GM23338 (cell line): ENCODE measurements at regions not wholly inside any gene's neighbourhood (a gene's known extent, or its start where the extent isn't known, plus 50 kb on each side); places are given as distances from the start of the nearest gene placed in this dataset.

Source experiments
- CREB1 ChIP-seq: fragments of 250-450 bp; sonication (Bioruptor Pico); IDR thresholded peaks from 2 replicates; pipeline ENCODE4 v1.5.0; 2020; ENCODE audit warnings: low read depth, mild to moderate bottlenecking, moderate library complexity
- CTCF ChIP-seq, 2 experiments: fragments of 200-600 bp in 1 of 2; sonication (generic) in 1 of 2; conservative IDR thresholded peaks; 2 replicates each; pipeline versions ENCODE4 v1.5.1 to v1.6.1; 2016 to 2017; ENCODE audit warnings: antibody characterized with exemption in 2 of 2, low read depth in 2 of 2, mild to moderate bottlenecking in 2 of 2, moderate library complexity in 1 of 2
- ETS1 ChIP-seq: IDR thresholded peaks from 2 replicates; pipeline ENCODE4 v1.6.1; 2016; ENCODE audit warnings: antibody characterized with exemption
- EZH2 ChIP-seq: fragments of 200-600 bp; sonication (generic); IDR thresholded peaks from one replicate; pipeline ENCODE4 v1.8.0; 2017; ENCODE audit warnings: antibody characterized with exemption, mild to moderate bottlenecking, low read depth; ENCODE audit not compliant: unreplicated experiment
- EZH2phosphoT487 ChIP-seq: fragments of 200-600 bp; sonication (generic); IDR thresholded peaks from one replicate; pipeline ENCODE4 v1.8.1; 2018; ENCODE audit warnings: antibody characterized with exemption; ENCODE audit not compliant: unreplicated experiment
- JUNB ChIP-seq: IDR thresholded peaks from one replicate; pipeline ENCODE4 v1.6.1; 2016; ENCODE audit warnings: antibody characterized with exemption; ENCODE audit not compliant: unreplicated experiment
- POLR2AphosphoS5 ChIP-seq: IDR thresholded peaks from 2 replicates; pipeline ENCODE4 v1.6.1; 2016; ENCODE audit warnings: antibody characterized with exemption, low read depth
- REST ChIP-seq: IDR thresholded peaks from one replicate; pipeline ENCODE4 v1.6.1; 2018; ENCODE audit warnings: antibody characterized with exemption; ENCODE audit not compliant: unreplicated experiment
- STAT1 ChIP-seq: IDR thresholded peaks from one replicate; pipeline ENCODE4 v1.6.1; 2016; ENCODE audit warnings: antibody characterized with exemption; ENCODE audit not compliant: unreplicated experiment
- ZNF114 ChIP-seq: fragments of 250-450 bp; sonication (Bioruptor Pico); IDR thresholded peaks from 2 replicates; pipeline ENCODE4 v1.5.0; 2020; ENCODE audit warnings: mild to moderate bottlenecking, moderate library complexity
- ZNF462 ChIP-seq: fragments of 250-450 bp; sonication (Bioruptor Pico); IDR thresholded peaks from 2 replicates; pipeline ENCODE4 v1.5.0; 2020; ENCODE audit warnings: mild to moderate bottlenecking, moderate library complexity

GRCh38 chr7:113562801-113563200 is 356.0 kb downstream of the PPP1R3A start:
- no peak for TF ChIP-seq CTCF (conservative IDR thresholded peaks at IDR 0.05; ENCODE audit: low read depth in 2 of 2)
- no peak for TF ChIP-seq EZH2
- TF ChIP-seq POLR2AphosphoS5 = no peak
- no peak for TF ChIP-seq EZH2phosphoT487
- no peak for TF ChIP-seq REST
- no peak for TF ChIP-seq STAT1
- no peak for TF ChIP-seq CREB1 (CRISPR knock-in tag)
- no peak for TF ChIP-seq JUNB
- no peak for TF ChIP-seq ZNF462 (CRISPR knock-in tag)
- no peak for TF ChIP-seq ETS1
- no peak for TF ChIP-seq ZNF114 (CRISPR knock-in tag)
